NCI-H2196 treated with DMSO at 0.1 percent for 48 hours (cell line): ENCODE measurements at regions not wholly inside any gene's neighbourhood (a gene's known extent, or its start where the extent isn't known, plus 50 kb on each side); places are given as distances from the start of the nearest gene placed in this dataset.
A peak's percentile ranks its signal among the peaks of the same experiment; 100 is the strongest.

ENCODE experiments used
- DNase-seq: peaks from one replicate; lab custom pipeline; 2025; ENCODE audit not compliant: unreplicated experiment; lab: John Stamatoyannopoulos, UW

GRCh38 chr20:39298571-39299506, 336.7 kb downstream of the DHX35 start:
- no peak for DNase-seq

GRCh38 chr20:39298121-39298520, 336.0 kb downstream of the DHX35 start:
- no peak for DNase-seq

GRCh38 chr20:39295301-39295700, 333.2 kb downstream of the DHX35 start:
- no peak for DNase-seq

GRCh38 chr20:39294137-39294725, 332.1 kb downstream of the DHX35 start:
- no peak for DNase-seq

- no peak for DNase-seq
Observed at GRCh38 chr20:39292193-39292736, 330.1 kb downstream of the DHX35 start.

GRCh38 chr20:39291301-39291700, 329.2 kb downstream of the DHX35 start:
- no peak for DNase-seq

GRCh38 chr20:39290575-39290974, 328.4 kb downstream of the DHX35 start:
- no peak for DNase-seq

GRCh38 chr20:39289831-39290230, 327.7 kb downstream of the DHX35 start:
- no peak for DNase-seq

GRCh38 chr20:39289316-39289715, 327.2 kb downstream of the DHX35 start:
- peak; percentile 19 for DNase-seq

- DNase-seq: no peak
Observed at GRCh38 chr20:39283464-39283863, 321.3 kb downstream of the DHX35 start.

GRCh38 chr20:39282619-39283092, 320.5 kb downstream of the DHX35 start:
- DNase-seq: no peak

GRCh38 chr20:39280875-39281274, 318.7 kb downstream of the DHX35 start:
- DNase-seq: no peak

GRCh38 chr20:39278230-39278788, 316.2 kb downstream of the DHX35 start:
- DNase-seq: no peak

GRCh38 chr20:39277185-39277584, 315.0 kb downstream of the DHX35 start:
- no peak for DNase-seq

- no peak for DNase-seq
Observed at GRCh38 chr20:39270837-39271604, 308.9 kb downstream of the DHX35 start.

GRCh38 chr20:39269493-39270217, 307.5 kb downstream of the DHX35 start:
- no peak for DNase-seq

- peak; percentile 2 for DNase-seq
Observed at GRCh38 chr20:39268981-39269461, 306.9 kb downstream of the DHX35 start.

- no peak for DNase-seq
Observed at GRCh38 chr20:39268491-39268951, 306.4 kb downstream of the DHX35 start.

- no peak for DNase-seq
Observed at GRCh38 chr20:39266989-39267388, 304.8 kb downstream of the DHX35 start.
